ENCODE measurements at regions not wholly inside any gene's neighbourhood (a gene's known extent, or its start where the extent isn't known, plus 50 kb on each side); places are given as distances from the start of the nearest gene placed in this dataset.

GRCh38 chr11:104525416-104525815 lies 361.5 kb upstream of the PDGFD start:
- TF ChIP-seq CTCF (conservative IDR thresholded peaks at IDR 0.05 in 1 of 2, IDR thresholded peaks at IDR 0.05 in 1 of 2; ENCODE audit: extremely low read depth in 1 of 2, insufficient read depth in 1 of 2, low read depth in 1 of 2, low read length in 2 of 2) (no peak), EZH2 (IDR thresholded peaks at IDR 0.05; ENCODE audit: borderline replicate concordance, low read length) (no peak)
